ENCODE measurements at regions not wholly inside any gene's neighbourhood (a gene's known extent, or its start where the extent isn't known, plus 50 kb on each side); places are given as distances from the start of the nearest gene placed in this dataset.

- H3K9me3 Mint-ChIP-seq, result no peaks in the 10 kb centered on the region
- no peaks in the 10 kb centered on the region for H3K36me3 Mint-ChIP-seq
- H3K27me3 Mint-ChIP-seq, result no peaks in the 10 kb centered on the region
- no peaks in the 10 kb centered on the region for H3K4me1 Mint-ChIP-seq
- H3K27ac Mint-ChIP-seq, result no peak overlapping the region
- no peak for DNase-seq
- CTCF ChIA-PET, result no interaction called here
- H3K4me3 Mint-ChIP-seq, result no peak overlapping the region
Observed at GRCh38 chr6:139654888-139655782, 280.7 kb upstream of the CITED2 start.

GRCh38 chr6:139654309-139654708, 279.9 kb upstream of the CITED2 start:
- H3K27me3 Mint-ChIP-seq, result no peaks in the 10 kb centered on the region
- H3K36me3 Mint-ChIP-seq, result no peaks in the 10 kb centered on the region
- H3K27ac Mint-ChIP-seq, result no peak overlapping the region
- no peak for DNase-seq
- CTCF ChIA-PET, result no interaction called here
- H3K9me3 Mint-ChIP-seq, result no peaks in the 10 kb centered on the region
- H3K4me1 Mint-ChIP-seq, result no peaks in the 10 kb centered on the region
- no peak overlapping the region for H3K4me3 Mint-ChIP-seq

- Mint-ChIP-seq H3K27me3 (no peaks in the 10 kb centered on the region), H3K27ac (no peak overlapping the region), H3K4me1 (no peaks in the 10 kb centered on the region), H3K36me3 (no peaks in the 10 kb centered on the region), H3K4me3 (no peak overlapping the region), H3K9me3 (no peaks in the 10 kb centered on the region)
- DNase-seq, result no peak
- CTCF ChIA-PET, result interaction anchor here (1.2 kb wide), 1 partner anchor 284 kb away, joined by 3 read pairs; no protein-coding TSS in a partner anchor
Observed at GRCh38 chr6:139653111-139653510, 278.7 kb upstream of the CITED2 start.

GRCh38 chr6:139650941-139651340, 276.5 kb upstream of the CITED2 start:
- no peaks in the 10 kb centered on the region for H3K9me3 Mint-ChIP-seq
- H3K36me3 Mint-ChIP-seq, result no peaks in the 10 kb centered on the region
- no peaks in the 10 kb centered on the region for H3K4me1 Mint-ChIP-seq
- no peaks in the 10 kb centered on the region for H3K27me3 Mint-ChIP-seq
- H3K4me3 Mint-ChIP-seq, result no peak overlapping the region
- CTCF ChIA-PET, result no interaction called here
- no peak overlapping the region for H3K27ac Mint-ChIP-seq
- no peak for DNase-seq

GRCh38 chr6:139649732-139650131, 275.3 kb upstream of the CITED2 start:
- no peaks in the 10 kb centered on the region for H3K9me3 Mint-ChIP-seq
- no peak for DNase-seq

GRCh38 chr6:139649128-139649527, 274.7 kb upstream of the CITED2 start:
- no peaks in the 10 kb centered on the region for H3K36me3 Mint-ChIP-seq
- no peaks in the 10 kb centered on the region for H3K4me1 Mint-ChIP-seq
- CTCF ChIA-PET, result no interaction called here
- H3K27me3 Mint-ChIP-seq, result no peaks in the 10 kb centered on the region
- no peak overlapping the region for H3K4me3 Mint-ChIP-seq
- no peak overlapping the region for H3K27ac Mint-ChIP-seq
- DNase-seq, result no peak
- no peaks in the 10 kb centered on the region for H3K9me3 Mint-ChIP-seq

More at GRCh38 chr6:139649732-139650131, 275.3 kb upstream of the CITED2 start:
- no peaks in the 10 kb centered on the region for H3K36me3 Mint-ChIP-seq
- no peak overlapping the region for H3K27ac Mint-ChIP-seq
- no peaks in the 10 kb centered on the region for H3K27me3 Mint-ChIP-seq
- CTCF ChIA-PET, result no interaction called here
- H3K4me1 Mint-ChIP-seq, result no peaks in the 10 kb centered on the region
- H3K4me3 Mint-ChIP-seq, result no peak overlapping the region

GRCh38 chr6:139648430-139649000, 274.1 kb upstream of the CITED2 start:
- H3K4me1 Mint-ChIP-seq, result no peaks in the 10 kb centered on the region
- CTCF ChIA-PET, result no interaction called here
- DNase-seq, result no peak
- H3K27ac Mint-ChIP-seq, result no peak overlapping the region
- no peaks in the 10 kb centered on the region for H3K9me3 Mint-ChIP-seq
- H3K4me3 Mint-ChIP-seq, result no peak overlapping the region
- no peaks in the 10 kb centered on the region for H3K36me3 Mint-ChIP-seq
- peaks cover 4% of the 10 kb centered on the region for H3K27me3 Mint-ChIP-seq

GRCh38 chr6:139647841-139648240, 273.4 kb upstream of the CITED2 start:
- H3K27me3 Mint-ChIP-seq, result peaks cover 5% of the 10 kb centered on the region
- H3K9me3 Mint-ChIP-seq, result no peaks in the 10 kb centered on the region
- H3K4me1 Mint-ChIP-seq, result no peaks in the 10 kb centered on the region
- CTCF ChIA-PET, result no interaction called here
- H3K4me3 Mint-ChIP-seq, result no peak overlapping the region
- DNase-seq, result no peak
- no peaks in the 10 kb centered on the region for H3K36me3 Mint-ChIP-seq
- H3K27ac Mint-ChIP-seq, result no peak overlapping the region

GRCh38 chr6:139647016-139647415, 272.6 kb upstream of the CITED2 start:
- H3K9me3 Mint-ChIP-seq, result no peaks in the 10 kb centered on the region
- peaks cover 8% of the 10 kb centered on the region for H3K27me3 Mint-ChIP-seq
- no peak overlapping the region for H3K27ac Mint-ChIP-seq
- no peak overlapping the region for H3K4me3 Mint-ChIP-seq
- H3K4me1 Mint-ChIP-seq, result no peaks in the 10 kb centered on the region
- CTCF ChIA-PET, result no interaction called here
- DNase-seq, result no peak
- H3K36me3 Mint-ChIP-seq, result no peaks in the 10 kb centered on the region

GRCh38 chr6:139644821-139645220, 270.4 kb upstream of the CITED2 start:
- Mint-ChIP-seq H3K9me3 (no peaks in the 10 kb centered on the region), H3K27ac (no peak overlapping the region), H3K4me3 (no peak overlapping the region), H3K27me3 (peaks cover 8% of the 10 kb centered on the region), H3K4me1 (peaks cover 7% of the 10 kb centered on the region), H3K36me3 (no peaks in the 10 kb centered on the region)
- no peak for DNase-seq
- CTCF ChIA-PET, result no interaction called here

GRCh38 chr6:139643986-139644385, 269.5 kb upstream of the CITED2 start:
- Mint-ChIP-seq H3K4me3 (no peak overlapping the region), H3K9me3 (no peaks in the 10 kb centered on the region), H3K4me1 (peaks cover 7% of the 10 kb centered on the region), H3K27me3 (peaks cover 8% of the 10 kb centered on the region), H3K36me3 (no peaks in the 10 kb centered on the region), H3K27ac (no peak overlapping the region)
- CTCF ChIA-PET, result no interaction called here
- no peak for DNase-seq

- H3K4me3 Mint-ChIP-seq, result no peak overlapping the region
- no peaks in the 10 kb centered on the region for H3K9me3 Mint-ChIP-seq
- H3K27me3 Mint-ChIP-seq, result peaks cover 8% of the 10 kb centered on the region
- H3K36me3 Mint-ChIP-seq, result no peaks in the 10 kb centered on the region
- CTCF ChIA-PET, result no interaction called here
- H3K27ac Mint-ChIP-seq, result no peak overlapping the region
- peaks cover 7% of the 10 kb centered on the region for H3K4me1 Mint-ChIP-seq
- DNase-seq, result no peak
Observed at GRCh38 chr6:139642346-139642745, 267.9 kb upstream of the CITED2 start.

- no peak for DNase-seq
- Mint-ChIP-seq H3K9me3 (no peaks in the 10 kb centered on the region), H3K27ac (no peak overlapping the region), H3K27me3 (peaks cover 8% of the 10 kb centered on the region), H3K4me3 (no peak overlapping the region), H3K36me3 (no peaks in the 10 kb centered on the region), H3K4me1 (peaks cover 7% of the 10 kb centered on the region)
- CTCF ChIA-PET, result no interaction called here
Observed at GRCh38 chr6:139641376-139641775, 266.9 kb upstream of the CITED2 start.

- no peak for DNase-seq
- no peak overlapping the region for H3K4me3 Mint-ChIP-seq
- no peaks in the 10 kb centered on the region for H3K36me3 Mint-ChIP-seq
- H3K27me3 Mint-ChIP-seq, result peaks cover 8% of the 10 kb centered on the region
- CTCF ChIA-PET, result no interaction called here
- H3K9me3 Mint-ChIP-seq, result no peaks in the 10 kb centered on the region
- H3K4me1 Mint-ChIP-seq, result peaks cover 7% of the 10 kb centered on the region
- no peak overlapping the region for H3K27ac Mint-ChIP-seq
Observed at GRCh38 chr6:139640921-139641320, 266.5 kb upstream of the CITED2 start.

- Mint-ChIP-seq H3K27ac (no peak overlapping the region), H3K9me3 (no peaks in the 10 kb centered on the region), H3K27me3 (peaks cover 8% of the 10 kb centered on the region), H3K4me3 (no peak overlapping the region), H3K4me1 (peaks cover 7% of the 10 kb centered on the region), H3K36me3 (no peaks in the 10 kb centered on the region)
- CTCF ChIA-PET, result no interaction called here
- DNase-seq, result no peak
Observed at GRCh38 chr6:139640448-139640847, 266.0 kb upstream of the CITED2 start.
